Thoracic aorta (tissue), 2 donors: ENCODE measurements at regions not wholly inside any gene's neighbourhood (a gene's known extent, or its start where the extent isn't known, plus 50 kb on each side); places are given as distances from the start of the nearest gene placed in this dataset.

Experiments used
- ATAC-seq: fragments of 150-250 bp; one replicate; pipeline ENCODE4 v1.8.0; 2017; ENCODE audit warnings: low read depth; ENCODE audit not compliant: insufficient number of reproducible peaks, low FRiP score
- DNase-seq: peaks from one replicate; pipeline ENCODE4 v3.0.0-alpha.2; 2020; ENCODE audit warnings: low spot score
- H3K27ac ChIP-seq, 2 donors: fragments of 200-600 bp; sonication (generic); 1 replicate in 1 of 2; 2 replicates in 1 of 2; pipeline ENCODE4 v1.5.1; 2016; ENCODE audit warnings: mild to moderate bottlenecking in 2 of 2, moderate library complexity in 2 of 2
- H3K27me3 ChIP-seq: fragments of 200-600 bp; sonication (generic); replicated peaks from 2 replicates; pipeline ENCODE4 v1.6.0; 2016; ENCODE audit warnings: mild to moderate bottlenecking; ENCODE audit not compliant: insufficient read depth
- H3K36me3 ChIP-seq: fragments of 200-600 bp; sonication (generic); one replicate; pipeline ENCODE4 v1.5.1; 2016
- H3K4me1 ChIP-seq, 2 donors: fragments of 200-600 bp; sonication (generic); 1 replicate in 1 of 2; 2 replicates in 1 of 2; pipeline versions ENCODE4 v1.5.1 to v1.6.0; 2016; ENCODE audit warnings: low read depth in 2 of 2, mild to moderate bottlenecking in 1 of 2; ENCODE audit not compliant: control insufficient read depth in 1 of 2
- H3K4me3 ChIP-seq: fragments of 200-600 bp; sonication (generic); 2 replicates; pipeline ENCODE4 v1.5.1; 2016; ENCODE audit warnings: mild to moderate bottlenecking
- H3K9me3 ChIP-seq: fragments of 200-600 bp; sonication (generic); 2 replicates; pipeline ENCODE4 v1.5.1; 2016
- CTCF ChIP-seq: fragments of 200-600 bp; sonication (generic); IDR thresholded peaks from one replicate; pipeline ENCODE4 v1.5.1; 2019; ENCODE audit warnings: antibody characterized with exemption

- Histone ChIP-seq H3K9me3 (no peaks in the 10 kb centered on the region), H3K36me3 (no peaks in the 10 kb centered on the region), H3K4me3 (no peak overlapping the region), H3K4me1 (no peaks in the 10 kb centered on the region), H3K27ac (no peak overlapping the region), H3K27me3 (no peaks in the 10 kb centered on the region)
- no peak for TF ChIP-seq CTCF
- DNase-seq (no peak), ATAC-seq (no peak)
Observed at GRCh38 chr12:85664429-85664828, 171.8 kb downstream of the RASSF9 start.

- no peak overlapping the region for H3K4me3 ChIP-seq
- DNase-seq = no peak
- H3K36me3 ChIP-seq = no peaks in the 10 kb centered on the region
- H3K9me3 ChIP-seq = no peaks in the 10 kb centered on the region
- no peaks in the 10 kb centered on the region for H3K4me1 ChIP-seq
- H3K27ac ChIP-seq = no peak overlapping the region
- ATAC-seq = no peak
- no peaks in the 10 kb centered on the region for H3K27me3 ChIP-seq
- no peak for TF ChIP-seq CTCF
Observed at GRCh38 chr12:85669911-85670310, 166.3 kb downstream of the RASSF9 start.

GRCh38 chr12:85672436-85672835, 163.8 kb downstream of the RASSF9 start:
- Histone ChIP-seq H3K4me1 (no peaks in the 10 kb centered on the region), H3K27ac (no peak overlapping the region), H3K36me3 (no peaks in the 10 kb centered on the region), H3K4me3 (no peak overlapping the region), H3K27me3 (no peaks in the 10 kb centered on the region), H3K9me3 (no peaks in the 10 kb centered on the region)
- TF ChIP-seq CTCF = no peak
- DNase-seq (no peak), ATAC-seq (no peak)

GRCh38 chr12:85673921-85674420, 162.2 kb downstream of the RASSF9 start:
- no peaks in the 10 kb centered on the region for H3K27me3 ChIP-seq
- ATAC-seq = no peak
- no peaks in the 10 kb centered on the region for H3K36me3 ChIP-seq
- no peak overlapping the region for H3K27ac ChIP-seq
- DNase-seq = no peak
- no peak overlapping the region for H3K4me3 ChIP-seq
- H3K4me1 ChIP-seq = no peaks in the 10 kb centered on the region
- no peaks in the 10 kb centered on the region for H3K9me3 ChIP-seq
- no peak for TF ChIP-seq CTCF

- DNase-seq = no peak
- Histone ChIP-seq H3K27me3 (no peaks in the 10 kb centered on the region), H3K36me3 (no peaks in the 10 kb centered on the region), H3K9me3 (no peaks in the 10 kb centered on the region), H3K4me1 (no peaks in the 10 kb centered on the region), H3K27ac (no peak overlapping the region), H3K4me3 (no peak overlapping the region)
- ATAC-seq = no peak
- no peak for TF ChIP-seq CTCF
Observed at GRCh38 chr12:85676816-85677749, 159.1 kb downstream of the RASSF9 start.
